K562 (cell line): ENCODE measurements at regions not wholly inside any gene's neighbourhood (a gene's known extent, or its start where the extent isn't known, plus 50 kb on each side); places are given as distances from the start of the nearest gene placed in this dataset.

Source experiments
- ATAC-seq: fragments of 200-7000 bp; cut with Tn5 transposase; 3 replicates; pipeline ENCODE4 v1.9.1; 2020; ENCODE audit warnings: moderate library complexity
- BruUV-seq: library from RNA; stranded (reverse); fragments of 400-500 nt; replicated peaks from 2 replicates; lab custom pipeline; 2021; lab: Mats Ljungman, UMichigan
- CTCF ChIA-PET: fragments of 300-600 bp; formaldehyde crosslinking; extraction: SDS; loops from one replicate; lab custom pipeline; 2021; ENCODE audit warnings: low intra/inter-chr PET ratio; lab: Yijun Ruan, JAX
- POLR2A ChIA-PET: fragments of 300-600, 350-650 bp; sonication (Branson Sonifier 250); formaldehyde crosslinking; extraction: SDS; loops from one replicate; lab custom pipeline; 2021; ENCODE audit warnings: antibody characterized with exemption, inconsistent platforms; lab: Yijun Ruan, JAX
- DNase-seq, 4 experiments: peaks; one replicate each; pipeline versions ENCODE4 v3.0.0 to v3.0.0-alpha.2; 2011 to 2018; ENCODE audit warnings: low spot score in 3 of 4, mixed read lengths in 3 of 4; ENCODE audit errors: extremely low read depth in 1 of 4
- FAIRE-seq: peaks from 2 replicates; lab custom pipeline; 2011; peaks lifted over from hg19 to GRCh38; lab: Jason Lieb, UNC
- H2AFZ ChIP-seq: 2 replicates; pipeline ENCODE4 v1.6.0; 2011; ENCODE audit warnings: low read depth, low read length, control low read depth, inconsistent platforms
- H3K27ac ChIP-seq: fragments of 200-600 bp; 3 replicates; pipeline ENCODE4 v1.8.0; 2011; ENCODE audit warnings: low read depth, mild to moderate bottlenecking, control low read depth, inconsistent platforms, low read length, moderate library complexity, mixed read lengths; ENCODE audit errors: extremely low read depth
- H3K27me3 ChIP-seq, 2 experiments: fragments of 300-600 bp in 1 of 2; 2 replicates in 1 of 2; 3 replicates in 1 of 2; pipeline versions ENCODE4 v1.6.0 to v1.8.0; 2011; ENCODE audit warnings: inconsistent platforms in 2 of 2, low read length in 2 of 2, mild to moderate bottlenecking in 1 of 2, mixed read lengths in 1 of 2, moderate library complexity in 1 of 2; ENCODE audit not compliant: control insufficient read depth in 2 of 2, insufficient read depth in 2 of 2
- H3K36me3 ChIP-seq: fragments of 300-600 bp; 3 replicates; pipeline ENCODE4 v1.8.0; 2011; ENCODE audit warnings: mild to moderate bottlenecking, low read length, inconsistent platforms; ENCODE audit not compliant: control insufficient read depth, insufficient read depth
- H3K4me1 ChIP-seq, 2 experiments: fragments of 200-600 bp in 1 of 2; replicated peaks in 1 of 2; 2 replicates in 1 of 2; 3 replicates in 1 of 2; pipeline versions ENCODE4 v1.5.1 to v1.8.0; 2011; ENCODE audit warnings: inconsistent platforms in 2 of 2, low read length in 2 of 2, mild to moderate bottlenecking in 1 of 2, mixed read lengths in 1 of 2, moderate library complexity in 1 of 2; ENCODE audit not compliant: control insufficient read depth in 2 of 2, insufficient read depth in 2 of 2
- H3K4me2 ChIP-seq: 2 replicates; pipeline ENCODE4 v1.6.1; 2011; ENCODE audit warnings: low read length, control low read depth, inconsistent platforms, mixed read lengths; ENCODE audit not compliant: insufficient read depth
- H3K4me3 ChIP-seq: fragments of 200-600 bp; sonication (generic), shearing (Covaris generic); 2 replicates; pipeline ENCODE4 v1.5.1; 2016; ENCODE audit warnings: control low read depth, inconsistent platforms
- H3K79me2 ChIP-seq: fragments of 200-600 bp; 3 replicates; pipeline ENCODE4 v1.8.0; 2011; ENCODE audit warnings: low read length, inconsistent platforms; ENCODE audit not compliant: control insufficient read depth, insufficient read depth
- H3K9ac ChIP-seq, 2 experiments: 2 replicates each; pipeline versions ENCODE4 v1.6.0 to v1.6.1; 2011; ENCODE audit warnings: low read depth in 2 of 2, low read length in 2 of 2, control low read depth in 1 of 2, inconsistent platforms in 1 of 2, mild to moderate bottlenecking in 1 of 2, mixed read lengths in 1 of 2; ENCODE audit not compliant: insufficient read depth in 1 of 2
- H3K9me1 ChIP-seq: one replicate; pipeline ENCODE4 v1.6.0; 2011; ENCODE audit warnings: inconsistent platforms, mild to moderate bottlenecking, low read length, moderate library complexity; ENCODE audit not compliant: control insufficient read depth, insufficient read depth
- H3K9me3 ChIP-seq: replicated peaks from 2 replicates; pipeline ENCODE4 v1.5.1; 2011; ENCODE audit warnings: low read depth, low read length, inconsistent platforms; ENCODE audit not compliant: control insufficient read depth, insufficient read depth
- H4K20me1 ChIP-seq: replicated peaks from 2 replicates; pipeline ENCODE4 v1.6.1; 2011; ENCODE audit warnings: low read length, inconsistent platforms, mixed read lengths; ENCODE audit not compliant: control insufficient read depth, insufficient read depth
- ATF1 ChIP-seq, 2 experiments: fragments of 450-650 bp in 1 of 2; IDR thresholded peaks; 2 replicates each; pipeline ENCODE4 v1.6.1; 2016; ENCODE audit warnings: missing compliant biosample characterization in 1 of 2, missing genetic modification characterization in 1 of 2
- BMI1 ChIP-seq: fragments of 150-350 bp; IDR thresholded peaks from 2 replicates; pipeline ENCODE4 v1.6.1; 2014; ENCODE audit warnings: low read length
- CAMTA2 ChIP-seq: fragments of 250-450 bp; sonication (Bioruptor Pico); conservative IDR thresholded peaks from 2 replicates; pipeline ENCODE4 v1.5.1; 2022
- ELF2 ChIP-seq: fragments of 250-450 bp; sonication (Bioruptor Pico); IDR thresholded peaks from 2 replicates; pipeline ENCODE4 v1.5.0; 2021; ENCODE audit warnings: mild to moderate bottlenecking
- ELK1 ChIP-seq: sonication (generic); formaldehyde crosslinking; IDR thresholded peaks from 2 replicates; pipeline ENCODE4 v1.8.1; 2022; ENCODE audit warnings: missing genetic modification reagents
- ETV6 ChIP-seq, 3 experiments: fragments of 150-350 bp in 1 of 3; sonication (generic) in 1 of 3; formaldehyde crosslinking in 1 of 3; IDR thresholded peaks; 2 replicates each; pipeline versions ENCODE4 v1.6.1 to v1.8.0; 2014 to 2022; ENCODE audit warnings: borderline replicate concordance in 2 of 3, low read depth in 2 of 3, antibody characterized with exemption in 1 of 3, low read length in 1 of 3, mild to moderate bottlenecking in 1 of 3, missing genetic modification reagents in 1 of 3
- FOXA3 ChIP-seq, 2 experiments: fragments of 450-650 bp in 1 of 2; sonication (generic) in 1 of 2; formaldehyde crosslinking; IDR thresholded peaks in 1 of 2; conservative IDR thresholded peaks in 1 of 2; 2 replicates each; pipeline versions ENCODE4 v1.4.0 to v1.8.0; 2020 to 2022; ENCODE audit warnings: mild to moderate bottlenecking in 2 of 2, missing genetic modification reagents in 1 of 2
- NCOA2 ChIP-seq, 2 experiments: fragments of 450-650 bp; IDR thresholded peaks; 2 replicates each; pipeline ENCODE4 v1.6.1; 2018; ENCODE audit warnings: mild to moderate bottlenecking in 2 of 2, moderate library complexity in 1 of 2; ENCODE audit not compliant: partially characterized antibody in 2 of 2
- TBP ChIP-seq: optimal IDR thresholded peaks from 2 replicates; pipeline ENCODE3; 2011; ENCODE audit warnings: low read depth, low read length, improper control_type of control experiment
- TEAD1 ChIP-seq, 2 experiments: fragments of 450-650 bp in 1 of 2; sonication (generic) in 1 of 2; formaldehyde crosslinking; IDR thresholded peaks; 2 replicates each; pipeline versions ENCODE4 v1.4.0 to v1.8.0; 2020 to 2022; ENCODE audit warnings: mild to moderate bottlenecking in 2 of 2, missing genetic modification reagents in 1 of 2
- TOE1 ChIP-seq, 2 experiments: fragments of 450-650 bp in 1 of 2; sonication (generic) in 1 of 2; formaldehyde crosslinking in 1 of 2; IDR thresholded peaks; 2 replicates each; pipeline versions ENCODE4 v1.7.1 to v1.8.0; 2016 to 2022; ENCODE audit warnings: borderline replicate concordance in 2 of 2, mild to moderate bottlenecking in 2 of 2, antibody characterized with exemption in 1 of 2, inconsistent platforms in 1 of 2, low read depth in 1 of 2, missing genetic modification reagents in 1 of 2, moderate library complexity in 1 of 2
- ZBTB26 ChIP-seq: fragments of 450-650 bp; formaldehyde crosslinking; IDR thresholded peaks from 2 replicates; pipeline ENCODE4 v1.4.0; 2022; ENCODE audit warnings: missing genetic modification characterization
- ZC3H8 ChIP-seq: fragments of 450-650 bp; IDR thresholded peaks from 2 replicates; pipeline ENCODE4 v1.6.1; 2017
- ZEB2 ChIP-seq: fragments of 450-650 bp; IDR thresholded peaks from 2 replicates; pipeline ENCODE4 v1.6.1; 2016
- ZNF354B ChIP-seq: fragments of 250-450 bp; sonication (Bioruptor Pico); IDR thresholded peaks from 2 replicates; pipeline ENCODE4 v1.4.0; 2020
- ZNF398 ChIP-seq: fragments of 250-450 bp; sonication (Bioruptor Pico); IDR thresholded peaks from 2 replicates; pipeline ENCODE4 v1.8.0; 2021; ENCODE audit warnings: moderate library complexity, mild to moderate bottlenecking, inconsistent platforms
- ZNF696 ChIP-seq: fragments of 250-450 bp; sonication (Bioruptor Pico); conservative IDR thresholded peaks from 2 replicates; pipeline ENCODE4 v1.4.0; 2020; ENCODE audit warnings: mild to moderate bottlenecking, moderate library complexity
- WGBS: fragments of 100-300 bp; shearing (Covaris generic); methylation state at CpG from one replicate; pipeline ENCODE4 v1.1.6; 2016; ENCODE audit warnings: low coverage, mixed read lengths; ENCODE audit not compliant: insufficient coverage; ENCODE audit errors: missing lambda C conversion rate; 5-methylcytosine and 5-hydroxymethylcytosine counted together
- in situ Hi-C: fragments of 300-500 bp; cut with MboI; formaldehyde crosslinking; loops from 4 replicates; pipeline ENCODE4 v1.15.0; 2018; ENCODE audit warnings: inconsistent platforms, mixed read lengths
- intact Hi-C: fragments of 100-400 bp; cut with micrococcal nuclease; formaldehyde crosslinking; loops from 2 replicates; pipeline ENCODE4 v1.14.2; 2022

GRCh38 chr9:121577572-121577971 lies 73.9 kb upstream of the DAB2IP start:
- Histone ChIP-seq H4K20me1 (peaks cover 13% of the 10 kb centered on the region; the same call in 1 of the 2 replicates), H3K4me2 (no peak overlapping the region), H3K79me2 (no peaks in the 10 kb centered on the region), H3K27me3 (peaks cover 3 to 48% of the 10 kb centered on the region in 2 experiments; a peak in 3 of 5 replicates), H3K9me3 (no peaks in the 10 kb centered on the region), H2AFZ (no peak overlapping the region)
- CTCF ChIA-PET, result no interaction called here
- in situ Hi-C loops, result no loop called here
- no peak for FAIRE-seq
- TF ChIP-seq ZNF354B (CRISPR knock-in tag), result no peak
- TF ChIP-seq TBP, result no peak
- no peak for TF ChIP-seq FOXA3 (CRISPR knock-in tag; conservative IDR thresholded peaks at IDR 0.05 in 1 of 2, IDR thresholded peaks at IDR 0.05 in 1 of 2)
- no peak for TF ChIP-seq ZC3H8
- no peak for TF ChIP-seq ZNF398
- no peak for TF ChIP-seq ATF1 (CRISPR knock-in tag; IDR thresholded peaks at IDR 0.05)
- TF ChIP-seq ATF1 (tag; IDR thresholded peaks at IDR 0.05), result no peak
- no peak for TF ChIP-seq TOE1 (IDR thresholded peaks at IDR 0.05; ENCODE audit: borderline replicate concordance)
- TF ChIP-seq TOE1 (CRISPR knock-in tag; IDR thresholded peaks at IDR 0.05; ENCODE audit: borderline replicate concordance, low read depth), result no peak
- TF ChIP-seq ZEB2, result no peak
- TF ChIP-seq ELK1, result no peak
- no peak for TF ChIP-seq ZBTB26
- no peak for TF ChIP-seq TEAD1 (CRISPR knock-in tag; IDR thresholded peaks at IDR 0.05)
- no peak for TF ChIP-seq CAMTA2
- no peak for TF ChIP-seq ETV6 (IDR thresholded peaks at IDR 0.05; ENCODE audit: borderline replicate concordance in 1 of 2, low read depth in 2 of 2, low read length in 1 of 2)
- TF ChIP-seq ETV6 (CRISPR knock-in tag; IDR thresholded peaks at IDR 0.05; ENCODE audit: borderline replicate concordance), result no peak
- TF ChIP-seq ELF2 (CRISPR knock-in tag), result no peak
- TF ChIP-seq NCOA2 (IDR thresholded peaks at IDR 0.05; ENCODE audit: partially characterized antibody in 2 of 2), result no peak
- TF ChIP-seq BMI1, result no peak
- no peak for TF ChIP-seq ZNF696
- TF ChIP-seq, all 486 proteins: peak for 0
- intact Hi-C loops, result loop anchor here (2.0 kb wide), 1 partner anchor 27 kb away; no protein-coding TSS in a partner anchor
- 0% methylated on average over 7 of the region's 7 CpGs for WGBS
- ATAC-seq, result no peak
- peaks cover 0 to 7% of the 10 kb centered on the region in 2 experiments; a peak in 2 of 5 replicates for H3K4me1 ChIP-seq
- no peak for DNase-seq
- no TSS peak for BruUV-seq
- no peaks in the 10 kb centered on the region for H3K9me1 ChIP-seq
- no peaks in the 10 kb centered on the region for H3K36me3 ChIP-seq
- POLR2A ChIA-PET, result interaction anchor here (1.0 kb wide), 1 partner anchor 42 kb away, joined by 4 read pairs; no protein-coding TSS in a partner anchor
- H3K27ac ChIP-seq, result no peak overlapping the region
- no peak overlapping the region for H3K9ac ChIP-seq
- no peak overlapping the region for H3K4me3 ChIP-seq
